Mesendoderm (in vitro differentiated cells): ENCODE measurements at regions not wholly inside any gene's neighbourhood (a gene's known extent, or its start where the extent isn't known, plus 50 kb on each side); places are given as distances from the start of the nearest gene placed in this dataset.
A peak's percentile ranks its signal among the peaks of the same experiment; 100 is the strongest.

Source experiments
- DNase-seq: peaks from one replicate; pipeline ENCODE4 v3.0.0; 2013
- H2AK5ac ChIP-seq: 2 replicates; pipeline ENCODE4 v1.6.1; 2013; ENCODE audit warnings: low read length, inconsistent platforms
- H2BK120ac ChIP-seq: 2 replicates; pipeline ENCODE4 v1.6.1; 2013; ENCODE audit warnings: low read depth, mild to moderate bottlenecking, low read length, moderate library complexity, mixed read lengths
- H2BK15ac ChIP-seq: replicated peaks from 2 replicates; pipeline ENCODE4 v1.6.1; 2013; ENCODE audit warnings: low read depth, mild to moderate bottlenecking, moderate library complexity
- H2BK5ac ChIP-seq: 2 replicates; pipeline ENCODE4 v1.6.1; 2013; ENCODE audit warnings: low read length, inconsistent platforms
- H3K18ac ChIP-seq: 2 replicates; pipeline ENCODE4 v1.6.1; 2013; ENCODE audit warnings: mild to moderate bottlenecking, low read length, mixed read lengths
- H3K23ac ChIP-seq: one replicate; pipeline ENCODE4 v1.6.1; 2013; ENCODE audit warnings: low read length
- H3K27ac ChIP-seq: 2 replicates; pipeline ENCODE4 v1.5.1; 2013; ENCODE audit warnings: low read depth, mild to moderate bottlenecking, inconsistent platforms, low read length, moderate library complexity
- H3K27me3 ChIP-seq: 2 replicates; pipeline ENCODE4 v1.6.1; 2013; ENCODE audit warnings: low read length, control low read depth, mild to moderate bottlenecking, inconsistent platforms; ENCODE audit not compliant: insufficient read depth, poor library complexity
- H3K36me3 ChIP-seq: 2 replicates; pipeline ENCODE4 v1.6.1; 2013; ENCODE audit warnings: low read length, inconsistent platforms; ENCODE audit not compliant: control insufficient read depth, insufficient read depth
- H3K4ac ChIP-seq: one replicate; pipeline ENCODE4 v1.6.1; 2013; ENCODE audit warnings: low read depth, mild to moderate bottlenecking, low read length, moderate library complexity
- H3K4me1 ChIP-seq: 2 replicates; pipeline ENCODE4 v1.6.1; 2013; ENCODE audit warnings: low read depth, low read length, inconsistent platforms; ENCODE audit not compliant: control insufficient read depth
- H3K4me2 ChIP-seq: 2 replicates; pipeline ENCODE4 v1.6.1; 2013; ENCODE audit warnings: low read length
- H3K4me3 ChIP-seq: 2 replicates; pipeline ENCODE4 v1.5.1; 2013; ENCODE audit warnings: mild to moderate bottlenecking, low read length
- H3K56ac ChIP-seq: one replicate; pipeline ENCODE4 v1.6.1; 2013; ENCODE audit warnings: low read length
- H3K79me1 ChIP-seq: 2 replicates; pipeline ENCODE4 v1.6.1; 2013; ENCODE audit warnings: low read length, inconsistent platforms
- H3K79me2 ChIP-seq: 2 replicates; pipeline ENCODE4 v1.6.1; 2013; ENCODE audit warnings: mild to moderate bottlenecking, low read length; ENCODE audit not compliant: control insufficient read depth, insufficient read depth
- H3K9ac ChIP-seq: 2 replicates; pipeline ENCODE4 v1.6.1; 2013; ENCODE audit warnings: low read length, inconsistent platforms
- H4K5ac ChIP-seq: one replicate; pipeline ENCODE4 v1.6.1; 2013; ENCODE audit warnings: low read length
- H4K8ac ChIP-seq: one replicate; pipeline ENCODE4 v1.6.1; 2013; ENCODE audit warnings: low read depth, mild to moderate bottlenecking, control low read depth, low read length, moderate library complexity
- WGBS: extraction: QIAGEN DNeasy Blood & Tissue Kit; methylation state at CpG from one replicate; pipeline ENCODE4 v1.1.7; 2013; ENCODE audit warnings: low lambda C conversion rate, missing lambda C conversion rate; ENCODE audit not compliant: insufficient coverage; ENCODE audit errors: extremely low coverage; 5-methylcytosine and 5-hydroxymethylcytosine counted together

GRCh38 chr4:137997496-137997895, 244.7 kb downstream of the SLC7A11 start:
- Histone ChIP-seq H2BK15ac (no peak overlapping the region), H3K18ac (no peak overlapping the region), H3K23ac (no peak overlapping the region), H4K5ac (no peak overlapping the region), H2BK120ac (no peak overlapping the region), H3K4me2 (no peak overlapping the region), H3K27me3 (no peaks in the 10 kb centered on the region), H3K4ac (no peak overlapping the region), H2AK5ac (no peak overlapping the region), H3K9ac (no peak overlapping the region), H3K4me3 (no peak overlapping the region), H3K79me2 (no peaks in the 10 kb centered on the region), H3K36me3 (no peaks in the 10 kb centered on the region), H2BK5ac (no peak overlapping the region), H3K4me1 (no peaks in the 10 kb centered on the region), H3K79me1 (no peaks in the 10 kb centered on the region), H4K8ac (no peak overlapping the region), H3K27ac (no peak overlapping the region), H3K56ac (no peak overlapping the region)
- DNase-seq, result no peak
- WGBS, result no CpG with 5 or more reads among the region's 1 CpG

GRCh38 chr4:137994853-137995252, 247.3 kb downstream of the SLC7A11 start:
- Histone ChIP-seq H4K8ac (no peak overlapping the region), H3K27ac (no peak overlapping the region), H4K5ac (no peak overlapping the region), H2BK120ac (no peak overlapping the region), H3K4me3 (no peak overlapping the region), H3K9ac (no peak overlapping the region), H3K4me1 (no peaks in the 10 kb centered on the region), H3K79me2 (no peaks in the 10 kb centered on the region), H2BK5ac (no peak overlapping the region), H3K4me2 (no peak overlapping the region), H2AK5ac (no peak overlapping the region), H2BK15ac (no peak overlapping the region), H3K18ac (no peak overlapping the region), H3K79me1 (no peaks in the 10 kb centered on the region), H3K4ac (no peak overlapping the region), H3K23ac (no peak overlapping the region), H3K56ac (no peak overlapping the region), H3K36me3 (no peaks in the 10 kb centered on the region), H3K27me3 (no peaks in the 10 kb centered on the region)
- no peak for DNase-seq

DNA sequence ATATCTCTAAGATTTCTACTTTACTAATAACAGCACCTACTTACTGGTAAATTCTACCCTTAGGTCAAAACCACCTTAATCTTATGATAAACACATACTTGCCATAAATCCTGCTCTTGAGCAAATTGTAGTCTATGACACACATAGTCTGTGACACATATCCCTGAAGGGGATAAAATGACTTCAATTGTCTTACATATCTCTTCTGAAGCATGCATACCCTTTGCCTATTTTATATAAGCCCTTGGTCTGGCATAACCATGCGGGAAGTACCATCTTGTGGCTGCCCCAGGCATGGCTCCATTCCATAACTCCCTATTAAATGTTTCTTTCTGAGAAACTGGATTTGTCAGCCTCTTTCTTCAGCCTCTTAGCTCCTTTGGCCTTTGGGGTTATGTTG, 248.9 kb downstream of the SLC7A11 start:
- no peak overlapping the region for H3K23ac ChIP-seq
- no peak overlapping the region for H2BK15ac ChIP-seq
- H3K4me2 ChIP-seq, result no peak overlapping the region
- H2BK5ac ChIP-seq, result no peak overlapping the region
- no CpG with 5 or more reads among the region's 1 CpG for WGBS
- H4K5ac ChIP-seq, result no peak overlapping the region
- H3K4ac ChIP-seq, result no peak overlapping the region
- no peak overlapping the region for H3K27ac ChIP-seq
- H3K36me3 ChIP-seq, result no peaks in the 10 kb centered on the region
- no peak for DNase-seq
- no peak overlapping the region for H2BK120ac ChIP-seq
- no peaks in the 10 kb centered on the region for H3K4me1 ChIP-seq
- H2AK5ac ChIP-seq, result no peak overlapping the region
- H3K56ac ChIP-seq, result no peak overlapping the region
- H3K79me1 ChIP-seq, result no peaks in the 10 kb centered on the region
- H3K4me3 ChIP-seq, result no peak overlapping the region
- no peaks in the 10 kb centered on the region for H3K27me3 ChIP-seq
- H3K9ac ChIP-seq, result no peak overlapping the region
- no peaks in the 10 kb centered on the region for H3K79me2 ChIP-seq
- no peak overlapping the region for H4K8ac ChIP-seq
- H3K18ac ChIP-seq, result no peak overlapping the region

DNA sequence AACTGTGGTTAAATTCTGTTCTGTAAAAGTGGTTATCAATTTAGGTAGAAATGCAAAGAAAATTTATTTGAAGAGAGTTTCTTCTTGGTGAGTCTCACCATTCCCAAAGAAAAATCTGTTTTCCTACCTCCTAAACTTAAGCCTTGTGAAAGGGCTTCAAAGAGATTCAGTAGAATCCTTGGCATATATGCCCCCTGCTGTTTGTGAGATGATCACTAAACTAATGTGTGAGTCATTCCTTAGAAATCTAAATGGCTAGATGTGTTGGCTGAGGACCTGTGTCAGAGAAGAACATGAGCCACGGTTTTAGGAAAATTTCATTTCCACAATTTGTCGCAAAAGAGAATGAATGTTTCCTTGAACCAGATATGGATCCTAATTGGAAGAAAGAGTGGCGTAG, 260.9 kb downstream of the SLC7A11 start:
- no peak overlapping the region for H2BK5ac ChIP-seq
- no peak overlapping the region for H2AK5ac ChIP-seq
- no peak overlapping the region for H4K8ac ChIP-seq
- no peak overlapping the region for H3K27ac ChIP-seq
- H3K79me2 ChIP-seq, result no peaks in the 10 kb centered on the region
- H2BK120ac ChIP-seq, result no peak overlapping the region
- DNase-seq, result peak; percentile 62
- H3K36me3 ChIP-seq, result no peaks in the 10 kb centered on the region
- no peak overlapping the region for H3K18ac ChIP-seq
- H3K9ac ChIP-seq, result no peak overlapping the region
- H3K4me1 ChIP-seq, result no peaks in the 10 kb centered on the region
- H3K4ac ChIP-seq, result no peak overlapping the region
- no peak overlapping the region for H4K5ac ChIP-seq
- H3K27me3 ChIP-seq, result no peaks in the 10 kb centered on the region
- H3K4me2 ChIP-seq, result no peak overlapping the region
- no CpG with 5 or more reads among the region's 3 CpGs for WGBS
- H3K23ac ChIP-seq, result no peak overlapping the region
- no peak overlapping the region for H2BK15ac ChIP-seq
- no peak overlapping the region for H3K56ac ChIP-seq
- H3K79me1 ChIP-seq, result no peaks in the 10 kb centered on the region
- H3K4me3 ChIP-seq, result no peak overlapping the region

DNA sequence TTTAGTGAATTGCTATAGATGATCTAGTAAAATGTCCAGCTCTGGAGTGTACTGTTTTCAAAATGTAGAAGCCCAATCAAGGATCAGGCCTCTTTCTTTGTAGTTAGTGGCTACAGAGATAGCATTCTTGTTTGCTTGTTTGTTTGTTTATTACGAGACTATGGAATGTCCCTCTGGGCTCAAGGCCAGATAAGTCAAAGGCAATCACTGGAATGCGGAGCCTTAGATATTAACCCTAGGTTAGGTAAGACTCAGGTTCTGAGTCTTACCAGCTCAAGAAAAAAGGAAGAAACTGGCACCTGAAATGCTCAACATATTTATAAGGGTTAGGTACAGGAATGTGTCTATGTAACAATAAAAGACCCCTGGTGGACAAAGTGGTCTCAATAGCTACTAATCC, 261.5 kb downstream of the SLC7A11 start:
- peak; percentile 65 for DNase-seq
- Histone ChIP-seq H3K4me2 (no peak overlapping the region), H3K4ac (no peak overlapping the region), H3K18ac (no peak overlapping the region), H3K36me3 (no peaks in the 10 kb centered on the region), H3K9ac (no peak overlapping the region), H4K8ac (no peak overlapping the region), H3K23ac (no peak overlapping the region), H2BK120ac (no peak overlapping the region), H3K27me3 (no peaks in the 10 kb centered on the region), H2BK5ac (no peak overlapping the region), H2BK15ac (no peak overlapping the region), H3K79me1 (no peaks in the 10 kb centered on the region), H3K4me1 (no peaks in the 10 kb centered on the region), H3K79me2 (no peaks in the 10 kb centered on the region), H3K56ac (no peak overlapping the region), H3K27ac (no peak overlapping the region), H2AK5ac (no peak overlapping the region), H3K4me3 (no peak overlapping the region), H4K5ac (no peak overlapping the region)
- WGBS, result no CpG with 5 or more reads among the region's 2 CpGs

DNA sequence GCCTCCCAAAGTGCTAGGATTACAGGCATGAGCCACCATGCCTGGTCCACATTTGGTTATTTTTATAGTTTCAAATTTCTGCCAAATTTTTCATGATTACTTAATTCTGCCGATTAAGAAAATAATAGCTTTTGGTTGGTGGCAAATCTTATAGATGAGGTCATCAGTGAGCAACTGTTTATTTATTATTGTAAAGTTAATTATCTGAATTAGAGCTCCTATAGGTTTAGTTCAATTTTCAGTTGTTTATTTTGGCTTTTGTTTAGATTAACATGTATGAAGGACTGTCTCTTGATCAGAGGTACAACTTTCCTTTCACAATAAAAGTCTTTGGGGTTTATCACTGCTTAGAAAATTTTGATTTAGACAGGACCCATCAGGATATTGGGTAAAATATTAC, 262.2 kb downstream of the SLC7A11 start:
- Histone ChIP-seq H3K4me2 (no peak overlapping the region), H2AK5ac (no peak overlapping the region), H3K56ac (no peak overlapping the region), H4K8ac (no peak overlapping the region), H3K4me1 (no peaks in the 10 kb centered on the region), H3K9ac (no peak overlapping the region), H3K18ac (no peak overlapping the region), H3K36me3 (no peaks in the 10 kb centered on the region), H4K5ac (no peak overlapping the region), H3K4me3 (no peak overlapping the region), H3K23ac (no peak overlapping the region), H3K27me3 (no peaks in the 10 kb centered on the region), H3K27ac (no peak overlapping the region), H3K79me2 (no peaks in the 10 kb centered on the region), H3K4ac (no peak overlapping the region), H3K79me1 (no peaks in the 10 kb centered on the region), H2BK5ac (no peak overlapping the region), H2BK120ac (no peak overlapping the region), H2BK15ac (no peak overlapping the region)
- DNase-seq, result no peak
- no CpG with 5 or more reads among the region's 1 CpG for WGBS
